Cardiac muscle cell (in vitro differentiated cells and primary cell): ENCODE measurements at regions not wholly inside any gene's neighbourhood (a gene's known extent, or its start where the extent isn't known, plus 50 kb on each side); places are given as distances from the start of the nearest gene placed in this dataset.

Experiments used
- DNase-seq, 2 donors: peaks; one replicate each; pipeline versions ENCODE4 v3.0.0 to v3.0.0-alpha.2; 2010 to 2017; ENCODE audit warnings: low read depth in 1 of 2, low spot score in 1 of 2
- H3K27ac ChIP-seq: fragments of 200-600 bp; sonication (generic); 2 replicates; pipeline ENCODE4 v1.5.1; 2016
- H3K27me3 ChIP-seq: fragments of 200-600 bp; sonication (generic); 2 replicates; pipeline ENCODE4 v1.6.0; 2016; ENCODE audit warnings: control low read depth
- H3K36me3 ChIP-seq: fragments of 200-600 bp; sonication (generic); 2 replicates; pipeline ENCODE4 v1.5.1; 2016; ENCODE audit warnings: control low read depth
- H3K4me1 ChIP-seq: fragments of 200-600 bp; sonication (generic); 2 replicates; pipeline ENCODE4 v1.8.1; 2017; ENCODE audit warnings: low read depth, mild to moderate bottlenecking, mixed run types
- H3K4me3 ChIP-seq: fragments of 200-600 bp; sonication (generic); 2 replicates; pipeline ENCODE4 v1.5.1; 2016; ENCODE audit warnings: mild to moderate bottlenecking
- H3K9me3 ChIP-seq: fragments of 200-600 bp; sonication (generic); 2 replicates; pipeline ENCODE4 v1.5.1; 2017; ENCODE audit warnings: low read depth, mild to moderate bottlenecking, control low read depth
- TF ChIP-seq, protein P1 (sequence below): IDR thresholded peaks from 2 replicates; pipeline ENCODE4 v1.5.1; 2012; ENCODE audit warnings: low read depth, mild to moderate bottlenecking, low read length

GRCh38 chr13:85019121-85019520 is 780.1 kb downstream of the SLITRK6 start:
- no peaks in the 10 kb centered on the region for H3K9me3 ChIP-seq
- no peak overlapping the region for H3K27ac ChIP-seq
- no peaks in the 10 kb centered on the region for H3K4me1 ChIP-seq
- no peak for DNase-seq
- H3K36me3 ChIP-seq, result no peaks in the 10 kb centered on the region
- H3K4me3 ChIP-seq, result no peak overlapping the region
- no peaks in the 10 kb centered on the region for H3K27me3 ChIP-seq
- TF ChIP-seq, protein P1, sequence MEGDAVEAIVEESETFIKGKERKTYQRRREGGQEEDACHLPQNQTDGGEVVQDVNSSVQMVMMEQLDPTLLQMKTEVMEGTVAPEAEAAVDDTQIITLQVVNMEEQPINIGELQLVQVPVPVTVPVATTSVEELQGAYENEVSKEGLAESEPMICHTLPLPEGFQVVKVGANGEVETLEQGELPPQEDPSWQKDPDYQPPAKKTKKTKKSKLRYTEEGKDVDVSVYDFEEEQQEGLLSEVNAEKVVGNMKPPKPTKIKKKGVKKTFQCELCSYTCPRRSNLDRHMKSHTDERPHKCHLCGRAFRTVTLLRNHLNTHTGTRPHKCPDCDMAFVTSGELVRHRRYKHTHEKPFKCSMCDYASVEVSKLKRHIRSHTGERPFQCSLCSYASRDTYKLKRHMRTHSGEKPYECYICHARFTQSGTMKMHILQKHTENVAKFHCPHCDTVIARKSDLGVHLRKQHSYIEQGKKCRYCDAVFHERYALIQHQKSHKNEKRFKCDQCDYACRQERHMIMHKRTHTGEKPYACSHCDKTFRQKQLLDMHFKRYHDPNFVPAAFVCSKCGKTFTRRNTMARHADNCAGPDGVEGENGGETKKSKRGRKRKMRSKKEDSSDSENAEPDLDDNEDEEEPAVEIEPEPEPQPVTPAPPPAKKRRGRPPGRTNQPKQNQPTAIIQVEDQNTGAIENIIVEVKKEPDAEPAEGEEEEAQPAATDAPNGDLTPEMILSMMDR, result no peak

DNA sequence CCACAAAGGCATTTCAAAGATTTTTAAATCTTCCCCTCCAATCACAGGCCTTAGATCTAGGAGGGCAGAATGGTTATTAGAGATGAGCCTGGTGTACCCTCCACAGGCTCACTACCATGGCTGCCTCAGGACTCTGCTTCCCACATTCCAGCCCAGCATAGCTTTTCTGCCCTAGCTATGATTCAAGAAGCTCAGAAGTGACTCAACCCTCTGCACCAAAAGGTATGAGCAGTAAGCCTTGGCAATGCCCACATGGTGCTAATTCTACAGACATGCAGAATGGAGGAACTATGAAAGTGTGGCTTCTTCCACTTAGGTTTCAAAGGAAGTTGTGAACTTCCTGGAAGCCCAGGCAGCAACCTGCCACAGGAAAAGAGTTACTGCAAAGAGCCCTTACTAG is 786.2 kb downstream of the SLITRK6 start:
- Histone ChIP-seq H3K4me1 (no peaks in the 10 kb centered on the region), H3K27ac (no peak overlapping the region), H3K4me3 (no peak overlapping the region), H3K27me3 (no peaks in the 10 kb centered on the region), H3K36me3 (no peaks in the 10 kb centered on the region), H3K9me3 (no peaks in the 10 kb centered on the region)
- TF ChIP-seq, protein P1, result no peak
- no peak for DNase-seq

DNA sequence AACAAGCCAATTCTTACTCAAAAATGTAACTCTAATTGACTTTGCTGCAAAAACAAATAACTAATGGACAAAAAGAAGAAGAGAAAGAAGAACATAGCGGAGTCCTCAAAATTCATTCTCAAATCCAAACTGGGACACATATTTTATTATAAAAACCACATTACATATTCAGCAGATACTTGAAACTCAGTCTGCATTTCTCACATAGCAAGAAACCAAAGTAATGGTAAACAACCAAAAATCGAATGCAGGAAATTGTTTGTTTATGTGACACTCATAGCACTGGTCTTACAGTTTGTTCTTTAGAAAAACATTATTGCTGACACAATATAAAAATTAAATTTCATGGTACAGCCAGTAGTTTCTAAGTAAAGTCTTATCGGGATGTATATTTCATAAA is 789.8 kb downstream of the SLITRK6 start:
- Histone ChIP-seq H3K36me3 (no peaks in the 10 kb centered on the region), H3K27me3 (no peaks in the 10 kb centered on the region), H3K4me3 (no peak overlapping the region), H3K4me1 (no peaks in the 10 kb centered on the region), H3K27ac (no peak overlapping the region), H3K9me3 (no peaks in the 10 kb centered on the region)
- no peak for DNase-seq
- TF ChIP-seq, protein P1, result no peak

GRCh38 chr13:84999252-84999651 is 800.0 kb downstream of the SLITRK6 start:
- TF ChIP-seq, protein P1, result no peak
- Histone ChIP-seq H3K36me3 (no peaks in the 10 kb centered on the region), H3K4me1 (no peaks in the 10 kb centered on the region), H3K27ac (no peak overlapping the region), H3K27me3 (no peaks in the 10 kb centered on the region), H3K4me3 (no peak overlapping the region), H3K9me3 (no peaks in the 10 kb centered on the region)
- DNase-seq, result no peak

- H3K36me3 ChIP-seq, result no peaks in the 10 kb centered on the region
- H3K27me3 ChIP-seq, result no peaks in the 10 kb centered on the region
- no peak overlapping the region for H3K4me3 ChIP-seq
- TF ChIP-seq, protein P1, result no peak
- DNase-seq, result no peak
- H3K4me1 ChIP-seq, result no peaks in the 10 kb centered on the region
- H3K9me3 ChIP-seq, result no peaks in the 10 kb centered on the region
- H3K27ac ChIP-seq, result no peak overlapping the region
These were observed 800.5 kb downstream of the SLITRK6 start for GRCh38 chr13:84998681-84999080.

DNA sequence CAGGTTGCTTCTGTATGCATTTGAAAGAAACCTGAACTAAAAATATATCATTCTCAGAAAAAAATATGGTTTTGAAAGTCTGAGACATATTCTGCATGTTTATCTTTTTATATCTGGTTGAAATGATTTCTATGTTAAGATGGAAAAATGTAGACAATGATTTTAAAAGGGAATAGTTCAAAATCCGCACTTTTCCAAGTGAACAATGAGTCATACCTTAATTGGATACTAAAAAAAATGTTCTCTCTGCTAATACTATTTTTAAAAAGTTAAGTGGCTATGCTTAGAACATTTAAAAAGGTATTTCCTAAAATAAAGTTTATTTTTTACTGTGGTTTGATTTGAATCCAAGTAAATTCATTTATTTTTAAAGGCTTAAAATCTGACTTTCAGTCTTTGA is 801.4 kb downstream of the SLITRK6 start:
- H3K27ac ChIP-seq, result no peak overlapping the region
- TF ChIP-seq, protein P1, result no peak
- H3K36me3 ChIP-seq, result no peaks in the 10 kb centered on the region
- H3K27me3 ChIP-seq, result no peaks in the 10 kb centered on the region
- no peaks in the 10 kb centered on the region for H3K4me1 ChIP-seq
- DNase-seq, result no peak
- no peak overlapping the region for H3K4me3 ChIP-seq
- H3K9me3 ChIP-seq, result no peaks in the 10 kb centered on the region
